ENCODE measurements at regions not wholly inside any gene's neighbourhood (a gene's known extent, or its start where the extent isn't known, plus 50 kb on each side); places are given as distances from the start of the nearest gene placed in this dataset.

- TF ChIP-seq, protein P1, sequence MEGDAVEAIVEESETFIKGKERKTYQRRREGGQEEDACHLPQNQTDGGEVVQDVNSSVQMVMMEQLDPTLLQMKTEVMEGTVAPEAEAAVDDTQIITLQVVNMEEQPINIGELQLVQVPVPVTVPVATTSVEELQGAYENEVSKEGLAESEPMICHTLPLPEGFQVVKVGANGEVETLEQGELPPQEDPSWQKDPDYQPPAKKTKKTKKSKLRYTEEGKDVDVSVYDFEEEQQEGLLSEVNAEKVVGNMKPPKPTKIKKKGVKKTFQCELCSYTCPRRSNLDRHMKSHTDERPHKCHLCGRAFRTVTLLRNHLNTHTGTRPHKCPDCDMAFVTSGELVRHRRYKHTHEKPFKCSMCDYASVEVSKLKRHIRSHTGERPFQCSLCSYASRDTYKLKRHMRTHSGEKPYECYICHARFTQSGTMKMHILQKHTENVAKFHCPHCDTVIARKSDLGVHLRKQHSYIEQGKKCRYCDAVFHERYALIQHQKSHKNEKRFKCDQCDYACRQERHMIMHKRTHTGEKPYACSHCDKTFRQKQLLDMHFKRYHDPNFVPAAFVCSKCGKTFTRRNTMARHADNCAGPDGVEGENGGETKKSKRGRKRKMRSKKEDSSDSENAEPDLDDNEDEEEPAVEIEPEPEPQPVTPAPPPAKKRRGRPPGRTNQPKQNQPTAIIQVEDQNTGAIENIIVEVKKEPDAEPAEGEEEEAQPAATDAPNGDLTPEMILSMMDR (optimal IDR thresholded peaks at IDR 0.05 in 1 of 3, IDR thresholded peaks at IDR 0.05 in 1 of 3, conservative IDR thresholded peaks at IDR 0.05 in 1 of 3; ENCODE audit: extremely low read depth in 1 of 3, insufficient read depth in 2 of 3, low read length in 3 of 3), result no peak
- no peak for TF ChIP-seq EZH2 (IDR thresholded peaks at IDR 0.05; ENCODE audit: low read length)
- H3K9me1 ChIP-seq (ENCODE audit: control insufficient read depth, extremely low read depth, insufficient read depth, low read length), result no peaks in the 10 kb centered on the region
- no peak for DNase-seq (ENCODE audit: low read depth, low spot score)
These were observed 163.9 kb upstream of the HNMT start for GRCh38 chr2:137800386-137800785.

DNA sequence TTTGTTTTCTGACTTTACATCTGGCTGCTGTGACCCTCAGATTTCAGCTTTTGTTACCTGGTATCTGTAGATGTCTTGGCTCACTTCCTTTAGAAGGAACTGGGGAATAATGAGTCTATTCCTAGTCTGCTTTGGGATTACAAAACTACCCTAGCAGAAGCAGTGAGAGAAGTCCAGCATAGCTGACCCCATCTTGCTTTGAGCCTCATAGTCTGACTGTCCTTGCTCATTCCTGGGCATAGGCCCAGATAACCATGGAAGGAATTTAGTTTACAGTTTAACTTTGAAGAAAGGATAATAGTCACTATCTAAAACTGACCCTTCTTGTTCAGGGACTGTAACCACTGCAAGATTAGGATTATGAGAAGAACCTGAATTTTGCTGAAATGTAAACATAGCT, 163.0 kb upstream of the HNMT start:
- DNase-seq (ENCODE audit: low read depth, low spot score), result no peak

More at GRCh38 chr2:137800386-137800785, 163.9 kb upstream of the HNMT start:
- no peaks in the 10 kb centered on the region for H3K27me3 ChIP-seq (ENCODE audit: control insufficient read depth, extremely low read depth, insufficient read depth, low read length)
- no peaks in the 10 kb centered on the region for H3K36me3 ChIP-seq (ENCODE audit: control insufficient read depth in 2 of 2, extremely low read depth in 1 of 2, insufficient read depth in 2 of 2, low read length in 2 of 2)
- no peaks in the 10 kb centered on the region for H3K9me3 ChIP-seq (ENCODE audit: control insufficient read depth, low read depth, low read length)
- FAIRE-seq, result no peak
- H3K27ac ChIP-seq (ENCODE audit: control insufficient read depth, insufficient read depth, low read length), result no peak overlapping the region
- no peak overlapping the region for H3K4me2 ChIP-seq (ENCODE audit: control insufficient read depth, extremely low read depth, insufficient read depth, low read depth, low read length)
- H3K4me3 ChIP-seq (ENCODE audit: control insufficient read depth in 2 of 3, extremely low read depth in 1 of 3, insufficient read depth in 2 of 3, low read depth in 1 of 3, low read length in 3 of 3), result no peak overlapping the region
- no peaks in the 10 kb centered on the region for H4K20me1 ChIP-seq (ENCODE audit: control insufficient read depth, extremely low read depth, insufficient read depth, low read length)
- dilution Hi-C loops (cut with MboI; ENCODE audit: extremely low pct_ligation_motif_present, low sequenced_read_pairs), result no loop called here
- no peaks in the 10 kb centered on the region for H3K4me1 ChIP-seq (ENCODE audit: control insufficient read depth, extremely low read depth, insufficient read depth, low read length)
- no peaks in the 10 kb centered on the region for H3K79me2 ChIP-seq (ENCODE audit: control insufficient read depth, insufficient read depth, low read length)
- no peak overlapping the region for H2AFZ ChIP-seq (ENCODE audit: control insufficient read depth, low read length)
- no peak overlapping the region for H3K9ac ChIP-seq (ENCODE audit: control insufficient read depth, extremely low read depth, insufficient read depth, low read length)

More for the DNA sequence above, 163.0 kb upstream of the HNMT start:
- Histone ChIP-seq H3K36me3 (ENCODE audit: control insufficient read depth in 2 of 2, extremely low read depth in 1 of 2, insufficient read depth in 2 of 2, low read length in 2 of 2) (no peaks in the 10 kb centered on the region), H3K4me2 (ENCODE audit: control insufficient read depth, extremely low read depth, insufficient read depth, low read depth, low read length) (no peak overlapping the region), H3K4me1 (ENCODE audit: control insufficient read depth, extremely low read depth, insufficient read depth, low read length) (no peaks in the 10 kb centered on the region), H3K4me3 (ENCODE audit: control insufficient read depth in 2 of 3, extremely low read depth in 1 of 3, insufficient read depth in 2 of 3, low read depth in 1 of 3, low read length in 3 of 3) (no peak overlapping the region), H2AFZ (ENCODE audit: control insufficient read depth, low read length) (no peak overlapping the region), H3K9ac (ENCODE audit: control insufficient read depth, extremely low read depth, insufficient read depth, low read length) (no peak overlapping the region), H3K79me2 (ENCODE audit: control insufficient read depth, insufficient read depth, low read length) (no peaks in the 10 kb centered on the region), H3K9me3 (ENCODE audit: control insufficient read depth, low read depth, low read length) (no peaks in the 10 kb centered on the region), H4K20me1 (ENCODE audit: control insufficient read depth, extremely low read depth, insufficient read depth, low read length) (no peaks in the 10 kb centered on the region), H3K27me3 (ENCODE audit: control insufficient read depth, extremely low read depth, insufficient read depth, low read length) (no peaks in the 10 kb centered on the region), H3K9me1 (ENCODE audit: control insufficient read depth, extremely low read depth, insufficient read depth, low read length) (no peaks in the 10 kb centered on the region), H3K27ac (ENCODE audit: control insufficient read depth, insufficient read depth, low read length) (no peak overlapping the region)
- dilution Hi-C loops (cut with MboI; ENCODE audit: extremely low pct_ligation_motif_present, low sequenced_read_pairs), result no loop called here
- no peak for FAIRE-seq
- TF ChIP-seq EZH2 (IDR thresholded peaks at IDR 0.05; ENCODE audit: low read length), result no peak
- TF ChIP-seq, protein P1 (optimal IDR thresholded peaks at IDR 0.05 in 1 of 3, IDR thresholded peaks at IDR 0.05 in 1 of 3, conservative IDR thresholded peaks at IDR 0.05 in 1 of 3; ENCODE audit: extremely low read depth in 1 of 3, insufficient read depth in 2 of 3, low read length in 3 of 3), result no peak

All from keratinocyte (primary cell).